EL (cell line): ENCODE measurements at regions not wholly inside any gene's neighbourhood (a gene's known extent, or its start where the extent isn't known, plus 50 kb on each side); places are given as distances from the start of the nearest gene placed in this dataset.

Source experiments
- DNase-seq: peaks from one replicate; pipeline ENCODE4 v3.0.0-alpha.2; 2016

GRCh38 chr15:61318802-61319525 is 89.9 kb upstream of the RORA start:
- no peak for DNase-seq

- no peak for DNase-seq
Measured at GRCh38 chr15:61318301-61318700, 89.2 kb upstream of the RORA start.

- no peak for DNase-seq
Measured at GRCh38 chr15:61315471-61315870, 86.4 kb upstream of the RORA start.

GRCh38 chr15:61314427-61314826 is 85.3 kb upstream of the RORA start:
- DNase-seq, result no peak

- DNase-seq, result no peak
Measured at GRCh38 chr15:61309617-61310016, 80.5 kb upstream of the RORA start.

GRCh38 chr15:61309031-61309511 is 80.0 kb upstream of the RORA start:
- no peak for DNase-seq

- DNase-seq, result no peak
Measured at GRCh38 chr15:61308437-61308836, 79.3 kb upstream of the RORA start.

- DNase-seq, result no peak
Measured at GRCh38 chr15:61307474-61307873, 78.4 kb upstream of the RORA start.

- DNase-seq, result no peak
Measured at GRCh38 chr15:61301701-61302100, 72.6 kb upstream of the RORA start.

- DNase-seq, result no peak
Measured at GRCh38 chr15:61299075-61299763, 70.1 kb upstream of the RORA start.

- no peak for DNase-seq
Measured at GRCh38 chr15:61295239-61295638, 66.1 kb upstream of the RORA start.

- DNase-seq, result no peak
Measured at GRCh38 chr15:61282661-61283060, 53.6 kb upstream of the RORA start.

- no peak for DNase-seq
Measured at GRCh38 chr15:61281328-61281727, 52.2 kb upstream of the RORA start.
